ENCODE measurements at regions not wholly inside any gene's neighbourhood (a gene's known extent, or its start where the extent isn't known, plus 50 kb on each side); places are given as distances from the start of the nearest gene placed in this dataset.

- no peak for DNase-seq (ENCODE audit: low read depth, low spot score)
- Histone ChIP-seq H3K9ac (ENCODE audit: insufficient read length) (no peak overlapping the region), H3K36me3 (ENCODE audit: insufficient read depth, low read length) (no peaks in the 10 kb centered on the region), H3K9me3 (ENCODE audit: low read depth, low read length) (no peaks in the 10 kb centered on the region), H3K27ac (no peak overlapping the region), H3K4me3 (no peak overlapping the region)
- TF ChIP-seq EZH2 (IDR thresholded peaks at IDR 0.05) (no peak), FOXP2 (optimal IDR thresholded peaks at IDR 0.05; ENCODE audit: control extremely low read depth, extremely low read length, insufficient read depth) (no peak), POLR2AphosphoS5 (IDR thresholded peaks at IDR 0.05; ENCODE audit: borderline replicate concordance, low read depth, low read length) (no peak)
Observed at GRCh38 chr4:111977419-111977965, 167.8 kb upstream of the FAM241A start.

GRCh38 chr4:111979921-111980320 is 165.3 kb upstream of the FAM241A start:
- Histone ChIP-seq H3K9ac (ENCODE audit: insufficient read length) (no peak overlapping the region), H3K4me3 (no peak overlapping the region), H3K36me3 (ENCODE audit: insufficient read depth, low read length) (no peaks in the 10 kb centered on the region), H3K9me3 (ENCODE audit: low read depth, low read length) (no peaks in the 10 kb centered on the region), H3K27ac (no peak overlapping the region)
- no peak for TF ChIP-seq POLR2AphosphoS5 (IDR thresholded peaks at IDR 0.05; ENCODE audit: borderline replicate concordance, low read depth, low read length)
- TF ChIP-seq FOXP2 (optimal IDR thresholded peaks at IDR 0.05; ENCODE audit: control extremely low read depth, extremely low read length, insufficient read depth) = no peak
- TF ChIP-seq EZH2 (IDR thresholded peaks at IDR 0.05) = no peak
- no peak for DNase-seq (ENCODE audit: low read depth, low spot score)

GRCh38 chr4:111982089-111982488 is 163.2 kb upstream of the FAM241A start:
- H3K4me3 ChIP-seq = no peak overlapping the region
- no peak overlapping the region for H3K27ac ChIP-seq
- no peak for DNase-seq (ENCODE audit: low read depth, low spot score)
- no peak for TF ChIP-seq FOXP2 (optimal IDR thresholded peaks at IDR 0.05; ENCODE audit: control extremely low read depth, extremely low read length, insufficient read depth)
- no peak for TF ChIP-seq POLR2AphosphoS5 (IDR thresholded peaks at IDR 0.05; ENCODE audit: borderline replicate concordance, low read depth, low read length)
- no peak for TF ChIP-seq EZH2 (IDR thresholded peaks at IDR 0.05)
- no peak overlapping the region for H3K9ac ChIP-seq (ENCODE audit: insufficient read length)
- no peaks in the 10 kb centered on the region for H3K36me3 ChIP-seq (ENCODE audit: insufficient read depth, low read length)
- no peaks in the 10 kb centered on the region for H3K9me3 ChIP-seq (ENCODE audit: low read depth, low read length)

- TF ChIP-seq EZH2 (IDR thresholded peaks at IDR 0.05) (no peak), POLR2AphosphoS5 (IDR thresholded peaks at IDR 0.05; ENCODE audit: borderline replicate concordance, low read depth, low read length) (no peak), FOXP2 (optimal IDR thresholded peaks at IDR 0.05; ENCODE audit: control extremely low read depth, extremely low read length, insufficient read depth) (no peak)
- no peak overlapping the region for H3K27ac ChIP-seq
- H3K36me3 ChIP-seq (ENCODE audit: insufficient read depth, low read length) = no peaks in the 10 kb centered on the region
- no peaks in the 10 kb centered on the region for H3K9me3 ChIP-seq (ENCODE audit: low read depth, low read length)
- no peak for DNase-seq (ENCODE audit: low read depth, low spot score)
- H3K9ac ChIP-seq (ENCODE audit: insufficient read length) = no peak overlapping the region
- H3K4me3 ChIP-seq = no peak overlapping the region
Observed at GRCh38 chr4:111984169-111984819, 161.0 kb upstream of the FAM241A start.

GRCh38 chr4:111985426-111985825 is 159.8 kb upstream of the FAM241A start:
- DNase-seq (ENCODE audit: low read depth, low spot score) = no peak
- Histone ChIP-seq H3K27ac (no peak overlapping the region), H3K9me3 (ENCODE audit: low read depth, low read length) (no peaks in the 10 kb centered on the region), H3K36me3 (ENCODE audit: insufficient read depth, low read length) (no peaks in the 10 kb centered on the region), H3K4me3 (no peak overlapping the region), H3K9ac (ENCODE audit: insufficient read length) (no peak overlapping the region)
- TF ChIP-seq EZH2 (IDR thresholded peaks at IDR 0.05) = no peak
- TF ChIP-seq POLR2AphosphoS5 (IDR thresholded peaks at IDR 0.05; ENCODE audit: borderline replicate concordance, low read depth, low read length) = no peak
- TF ChIP-seq FOXP2 (optimal IDR thresholded peaks at IDR 0.05; ENCODE audit: control extremely low read depth, extremely low read length, insufficient read depth) = no peak

- DNase-seq (ENCODE audit: low read depth, low spot score) = no peak
- no peak overlapping the region for H3K9ac ChIP-seq (ENCODE audit: insufficient read length)
Observed at GRCh38 chr4:111986095-111986494, 159.2 kb upstream of the FAM241A start.

GRCh38 chr4:111988514-111988913 is 156.7 kb upstream of the FAM241A start:
- DNase-seq (ENCODE audit: low read depth, low spot score) = no peak

More at GRCh38 chr4:111986095-111986494, 159.2 kb upstream of the FAM241A start:
- H3K4me3 ChIP-seq = no peak overlapping the region
- H3K27ac ChIP-seq = no peak overlapping the region
- no peaks in the 10 kb centered on the region for H3K36me3 ChIP-seq (ENCODE audit: insufficient read depth, low read length)
- no peaks in the 10 kb centered on the region for H3K9me3 ChIP-seq (ENCODE audit: low read depth, low read length)
- TF ChIP-seq EZH2 (IDR thresholded peaks at IDR 0.05) (no peak), FOXP2 (optimal IDR thresholded peaks at IDR 0.05; ENCODE audit: control extremely low read depth, extremely low read length, insufficient read depth) (no peak), POLR2AphosphoS5 (IDR thresholded peaks at IDR 0.05; ENCODE audit: borderline replicate concordance, low read depth, low read length) (no peak)

GRCh38 chr4:111989817-111990216 is 155.4 kb upstream of the FAM241A start:
- TF ChIP-seq FOXP2 (optimal IDR thresholded peaks at IDR 0.05; ENCODE audit: control extremely low read depth, extremely low read length, insufficient read depth) (no peak), EZH2 (IDR thresholded peaks at IDR 0.05) (no peak), POLR2AphosphoS5 (IDR thresholded peaks at IDR 0.05; ENCODE audit: borderline replicate concordance, low read depth, low read length) (no peak)
- Histone ChIP-seq H3K27ac (no peak overlapping the region), H3K9me3 (ENCODE audit: low read depth, low read length) (no peaks in the 10 kb centered on the region), H3K36me3 (ENCODE audit: insufficient read depth, low read length) (no peaks in the 10 kb centered on the region), H3K9ac (ENCODE audit: insufficient read length) (no peak overlapping the region), H3K4me3 (no peak overlapping the region)
- no peak for DNase-seq (ENCODE audit: low read depth, low spot score)

More at GRCh38 chr4:111988514-111988913, 156.7 kb upstream of the FAM241A start:
- H3K9me3 ChIP-seq (ENCODE audit: low read depth, low read length) = no peaks in the 10 kb centered on the region
- no peak for TF ChIP-seq POLR2AphosphoS5 (IDR thresholded peaks at IDR 0.05; ENCODE audit: borderline replicate concordance, low read depth, low read length)
- no peak for TF ChIP-seq EZH2 (IDR thresholded peaks at IDR 0.05)
- TF ChIP-seq FOXP2 (optimal IDR thresholded peaks at IDR 0.05; ENCODE audit: control extremely low read depth, extremely low read length, insufficient read depth) = no peak
- H3K9ac ChIP-seq (ENCODE audit: insufficient read length) = no peak overlapping the region
- no peak overlapping the region for H3K27ac ChIP-seq
- H3K4me3 ChIP-seq = no peak overlapping the region
- H3K36me3 ChIP-seq (ENCODE audit: insufficient read depth, low read length) = no peaks in the 10 kb centered on the region

All from SK-N-MC (cell line).